K562 (cell line): ENCODE measurements at regions not wholly inside any gene's neighbourhood (a gene's known extent, or its start where the extent isn't known, plus 50 kb on each side); places are given as distances from the start of the nearest gene placed in this dataset.

ENCODE experiments used
- ARHGAP35 ChIP-seq: fragments of 450-650 bp; IDR thresholded peaks from 2 replicates; pipeline ENCODE4 v1.6.1; 2018; ENCODE audit not compliant: partially characterized antibody
- FIP1L1 ChIP-seq: fragments of 200-400 bp; formaldehyde crosslinking; IDR thresholded peaks from 2 replicates; pipeline ENCODE4 v1.6.1; 2018; ENCODE audit warnings: mild to moderate bottlenecking, low read depth, low read length; ENCODE audit not compliant: poor library complexity, severe bottlenecking
- NCOA2 ChIP-seq, 2 experiments: fragments of 450-650 bp; IDR thresholded peaks; 2 replicates each; pipeline ENCODE4 v1.6.1; 2018; ENCODE audit warnings: mild to moderate bottlenecking in 2 of 2, moderate library complexity in 1 of 2; ENCODE audit not compliant: partially characterized antibody in 2 of 2
- NFRKB ChIP-seq: fragments of 450-650 bp; IDR thresholded peaks from 2 replicates; pipeline ENCODE4 v1.6.1; 2016; ENCODE audit warnings: low read depth
- PRPF4 ChIP-seq: fragments of 200-400 bp; formaldehyde crosslinking; IDR thresholded peaks from one replicate; pipeline ENCODE4 v1.6.1; 2017; ENCODE audit warnings: low read length, low read depth, mild to moderate bottlenecking; ENCODE audit not compliant: insufficient read depth, poor library complexity, severe bottlenecking
- SMARCE1 ChIP-seq: fragments of 450-650 bp; IDR thresholded peaks from 2 replicates; pipeline ENCODE4 v1.7.1; 2016; ENCODE audit warnings: mild to moderate bottlenecking
- ZNF584 ChIP-seq: fragments of 200-800 bp; sonication (Bioruptor generic); IDR thresholded peaks from 2 replicates; pipeline ENCODE4 v1.6.1; 2016; ENCODE audit warnings: low read depth, mild to moderate bottlenecking, missing genetic modification characterization, missing compliant biosample characterization
- TF ChIP-seq, protein P1 (sequence below): sonication (generic); formaldehyde crosslinking; IDR thresholded peaks from 2 replicates; pipeline ENCODE4 v1.8.0; 2023; ENCODE audit warnings: missing genetic modification reagents, mild to moderate bottlenecking, borderline replicate concordance

DNA sequence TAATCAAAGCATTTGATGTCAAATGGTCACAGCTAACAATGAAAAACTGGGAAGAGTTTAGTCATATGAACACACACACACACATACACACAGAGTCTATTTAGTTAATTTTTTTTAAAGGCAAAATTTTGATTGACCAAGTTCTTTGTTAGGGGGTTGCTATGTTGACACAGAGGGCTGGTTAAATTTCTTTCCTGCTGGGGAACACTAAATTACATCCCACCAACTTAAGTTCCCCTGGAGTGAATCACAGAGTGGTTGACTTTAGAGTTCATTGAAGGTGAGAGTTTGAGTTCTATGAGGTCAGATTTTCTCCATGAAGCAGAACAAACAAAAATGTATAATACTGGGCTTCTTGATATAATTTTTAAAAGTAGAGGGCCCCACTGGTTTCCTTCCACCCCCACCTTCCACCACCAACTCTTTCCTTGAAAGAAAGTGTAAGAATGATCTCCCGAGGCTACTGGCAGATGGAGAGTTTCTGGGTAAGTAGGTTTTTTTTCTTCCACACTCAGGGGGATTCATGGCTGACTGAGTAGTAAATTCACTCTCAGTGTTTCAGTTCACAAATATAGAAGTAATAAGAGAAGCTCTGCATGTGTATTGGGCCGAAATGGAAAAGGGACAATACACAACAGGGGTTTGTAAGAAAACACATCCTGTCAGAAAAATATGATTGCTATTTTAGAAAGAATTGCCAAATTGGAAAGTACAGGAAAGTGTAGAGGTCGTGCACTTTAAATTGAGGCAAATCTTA lies 917.0 kb upstream of the LCORL start (continued):
- TF ChIP-seq, protein P1, sequence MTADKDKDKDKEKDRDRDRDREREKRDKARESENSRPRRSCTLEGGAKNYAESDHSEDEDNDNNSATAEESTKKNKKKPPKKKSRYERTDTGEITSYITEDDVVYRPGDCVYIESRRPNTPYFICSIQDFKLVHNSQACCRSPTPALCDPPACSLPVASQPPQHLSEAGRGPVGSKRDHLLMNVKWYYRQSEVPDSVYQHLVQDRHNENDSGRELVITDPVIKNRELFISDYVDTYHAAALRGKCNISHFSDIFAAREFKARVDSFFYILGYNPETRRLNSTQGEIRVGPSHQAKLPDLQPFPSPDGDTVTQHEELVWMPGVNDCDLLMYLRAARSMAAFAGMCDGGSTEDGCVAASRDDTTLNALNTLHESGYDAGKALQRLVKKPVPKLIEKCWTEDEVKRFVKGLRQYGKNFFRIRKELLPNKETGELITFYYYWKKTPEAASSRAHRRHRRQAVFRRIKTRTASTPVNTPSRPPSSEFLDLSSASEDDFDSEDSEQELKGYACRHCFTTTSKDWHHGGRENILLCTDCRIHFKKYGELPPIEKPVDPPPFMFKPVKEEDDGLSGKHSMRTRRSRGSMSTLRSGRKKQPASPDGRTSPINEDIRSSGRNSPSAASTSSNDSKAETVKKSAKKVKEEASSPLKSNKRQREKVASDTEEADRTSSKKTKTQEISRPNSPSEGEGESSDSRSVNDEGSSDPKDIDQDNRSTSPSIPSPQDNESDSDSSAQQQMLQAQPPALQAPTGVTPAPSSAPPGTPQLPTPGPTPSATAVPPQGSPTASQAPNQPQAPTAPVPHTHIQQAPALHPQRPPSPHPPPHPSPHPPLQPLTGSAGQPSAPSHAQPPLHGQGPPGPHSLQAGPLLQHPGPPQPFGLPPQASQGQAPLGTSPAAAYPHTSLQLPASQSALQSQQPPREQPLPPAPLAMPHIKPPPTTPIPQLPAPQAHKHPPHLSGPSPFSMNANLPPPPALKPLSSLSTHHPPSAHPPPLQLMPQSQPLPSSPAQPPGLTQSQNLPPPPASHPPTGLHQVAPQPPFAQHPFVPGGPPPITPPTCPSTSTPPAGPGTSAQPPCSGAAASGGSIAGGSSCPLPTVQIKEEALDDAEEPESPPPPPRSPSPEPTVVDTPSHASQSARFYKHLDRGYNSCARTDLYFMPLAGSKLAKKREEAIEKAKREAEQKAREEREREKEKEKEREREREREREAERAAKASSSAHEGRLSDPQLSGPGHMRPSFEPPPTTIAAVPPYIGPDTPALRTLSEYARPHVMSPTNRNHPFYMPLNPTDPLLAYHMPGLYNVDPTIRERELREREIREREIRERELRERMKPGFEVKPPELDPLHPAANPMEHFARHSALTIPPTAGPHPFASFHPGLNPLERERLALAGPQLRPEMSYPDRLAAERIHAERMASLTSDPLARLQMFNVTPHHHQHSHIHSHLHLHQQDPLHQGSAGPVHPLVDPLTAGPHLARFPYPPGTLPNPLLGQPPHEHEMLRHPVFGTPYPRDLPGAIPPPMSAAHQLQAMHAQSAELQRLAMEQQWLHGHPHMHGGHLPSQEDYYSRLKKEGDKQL (CRISPR knock-in tag), result no peak
- TF ChIP-seq SMARCE1 (no peak), ZNF584 (CRISPR knock-in tag) (no peak), NFRKB (no peak), PRPF4 (no peak), ARHGAP35 (no peak), NCOA2 (IDR thresholded peaks at IDR 0.05; ENCODE audit: partially characterized antibody in 2 of 2) (no peak), FIP1L1 (no peak)
